Body of pancreas (tissue), 4 donors: ENCODE measurements at regions not wholly inside any gene's neighbourhood (a gene's known extent, or its start where the extent isn't known, plus 50 kb on each side); places are given as distances from the start of the nearest gene placed in this dataset.

Source experiments
- ATAC-seq: fragments of 150-250 bp; one replicate; pipeline ENCODE4 v1.9.1; 2016
- DNase-seq, 4 donors: peaks; one replicate each; pipeline ENCODE4 v3.0.0-alpha.2; 2019
- H3K27ac ChIP-seq, 4 donors: fragments of 200-600 bp; sonication (generic); 1 replicate in 3 of 4; 2 replicates in 1 of 4; pipeline versions ENCODE4 v1.5.1 to v1.6.1; 2016 to 2019; ENCODE audit warnings: mild to moderate bottlenecking in 1 of 4, mixed read lengths in 1 of 4, moderate library complexity in 1 of 4
- H3K27me3 ChIP-seq, 2 donors: fragments of 200-600 bp; sonication (generic); one replicate each; pipeline ENCODE4 v1.6.0; 2016; ENCODE audit warnings: mild to moderate bottlenecking in 1 of 2
- H3K36me3 ChIP-seq, 2 donors: fragments of 200-600 bp; sonication (generic); replicated peaks in 1 of 2; 2 replicates each; pipeline ENCODE4 v1.5.1; 2016; ENCODE audit warnings: low read depth in 2 of 2; ENCODE audit not compliant: insufficient read depth in 1 of 2
- H3K4me1 ChIP-seq: fragments of 200-600 bp; sonication (generic); one replicate; pipeline ENCODE4 v1.6.0; 2016
- H3K4me3 ChIP-seq, 2 donors: fragments of 200-600 bp; sonication (generic); 1 replicate in 1 of 2; 2 replicates in 1 of 2; pipeline ENCODE4 v1.5.1; 2016 to 2019
- H3K9me3 ChIP-seq, 3 donors: fragments of 200-600 bp; sonication (generic); 1 replicate in 2 of 3; 2 replicates in 1 of 3; pipeline ENCODE4 v1.5.1; 2016
- CTCF ChIP-seq, 7 experiments: fragments of 450-650 bp in 4 of 7; fragments of 200-600 bp in 3 of 7; sonication (generic) in 3 of 7; IDR thresholded peaks; one replicate each; pipeline ENCODE4 v1.5.1; 2016 to 2019; ENCODE audit warnings: antibody characterized with exemption in 7 of 7
- POLR2A ChIP-seq, 3 donors: fragments of 450-650 bp; IDR thresholded peaks; one replicate each; pipeline ENCODE4 v1.6.1; 2016; ENCODE audit warnings: antibody characterized with exemption in 3 of 3, mild to moderate bottlenecking in 2 of 3
- WGBS, 2 donors: methylation state at CpG; one replicate each; pipeline ENCODE4 v1.1.5; 2017; 5-methylcytosine and 5-hydroxymethylcytosine counted together
- intact Hi-C: fragments of 100-400 bp; cut with DNase I; formaldehyde crosslinking; loops from one replicate; pipeline ENCODE4 v1.15.1; 2023

- H3K27ac ChIP-seq = peak overlapping the region in 1 of 4 donors; percentile 2
- WGBS, 2 donors = 97% methylated on average over 3 of the region's 3 CpGs
- no peak overlapping the region for H3K4me3 ChIP-seq
- ATAC-seq (no peak), DNase-seq (no peak)
- H3K27me3 ChIP-seq = no peaks in the 10 kb centered on the region
- H3K9me3 ChIP-seq = no peaks in the 10 kb centered on the region
- TF ChIP-seq CTCF (IDR thresholded peaks at IDR 0.05) (no peak), POLR2A (IDR thresholded peaks at IDR 0.05) (no peak)
- peaks cover 6% of the 10 kb centered on the region for H3K4me1 ChIP-seq
- intact Hi-C loops = no loop called here
- no peaks in the 10 kb centered on the region for H3K36me3 ChIP-seq
Observed at GRCh38 chr14:84404246-84404645, 1125.7 kb upstream of the FLRT2 start.

GRCh38 chr14:84409435-84409834 lies 1120.5 kb upstream of the FLRT2 start:
- Histone ChIP-seq H3K27me3 (no peaks in the 10 kb centered on the region), H3K4me1 (no peaks in the 10 kb centered on the region), H3K36me3 (no peaks in the 10 kb centered on the region), H3K27ac (peak overlapping the region in 1 of 4 donors; percentile 11), H3K9me3 (no peaks in the 10 kb centered on the region), H3K4me3 (no peak overlapping the region)
- WGBS, 2 donors = 74 to 78% methylated on average over 3 of the region's 3 CpGs
- intact Hi-C loops = no loop called here
- ATAC-seq (no peak), DNase-seq (no peak)
- TF ChIP-seq CTCF (IDR thresholded peaks at IDR 0.05) (no peak), POLR2A (IDR thresholded peaks at IDR 0.05) (no peak)

- Histone ChIP-seq H3K4me1 (no peaks in the 10 kb centered on the region), H3K27ac (no peak overlapping the region), H3K4me3 (no peak overlapping the region), H3K27me3 (no peaks in the 10 kb centered on the region), H3K9me3 (no peaks in the 10 kb centered on the region), H3K36me3 (no peaks in the 10 kb centered on the region)
- no peak for DNase-seq
- no peak for TF ChIP-seq POLR2A (IDR thresholded peaks at IDR 0.05)
- TF ChIP-seq CTCF (IDR thresholded peaks at IDR 0.05) = no peak
- ATAC-seq = peak; percentile 47
- WGBS, 2 donors = 37 to 43% methylated on average over 3 of the region's 3 CpGs
- intact Hi-C loops = no loop called here
Observed at GRCh38 chr14:84410344-84410743, 1119.6 kb upstream of the FLRT2 start.

- DNase-seq (no peak), ATAC-seq (no peak)
- Histone ChIP-seq H3K36me3 (no peaks in the 10 kb centered on the region), H3K4me1 (peaks cover 5% of the 10 kb centered on the region), H3K27me3 (no peaks in the 10 kb centered on the region), H3K9me3 (no peaks in the 10 kb centered on the region), H3K4me3 (no peak overlapping the region), H3K27ac (no peak overlapping the region)
- intact Hi-C loops = no loop called here
- WGBS, 2 donors = 75 to 92% methylated on average over 2 of the region's 2 CpGs
- no peak for TF ChIP-seq POLR2A (IDR thresholded peaks at IDR 0.05)
- no peak for TF ChIP-seq CTCF (IDR thresholded peaks at IDR 0.05)
Observed at GRCh38 chr14:84420221-84420620, 1109.7 kb upstream of the FLRT2 start.

GRCh38 chr14:84421621-84422020 lies 1108.3 kb upstream of the FLRT2 start:
- ATAC-seq = no peak
- no peaks in the 10 kb centered on the region for H3K9me3 ChIP-seq
- no peak for DNase-seq
- H3K4me3 ChIP-seq = no peak overlapping the region
- H3K27me3 ChIP-seq = no peaks in the 10 kb centered on the region
- no peak for TF ChIP-seq CTCF (IDR thresholded peaks at IDR 0.05)
- no peak for TF ChIP-seq POLR2A (IDR thresholded peaks at IDR 0.05)
- H3K4me1 ChIP-seq = peaks cover 5% of the 10 kb centered on the region
- intact Hi-C loops = no loop called here
- no peaks in the 10 kb centered on the region for H3K36me3 ChIP-seq
- H3K27ac ChIP-seq = no peak overlapping the region
